SK-N-SH (cell line): ENCODE measurements at regions not wholly inside any gene's neighbourhood (a gene's known extent, or its start where the extent isn't known, plus 50 kb on each side); places are given as distances from the start of the nearest gene placed in this dataset.

ENCODE experiments used
- CTCF ChIA-PET: fragments of 300-600, 350-600 bp; formaldehyde crosslinking; extraction: SDS; loops from one replicate; lab custom pipeline; 2021; lab: Yijun Ruan, JAX
- POLR2A ChIA-PET: fragments of 350-600 bp; sonication (Branson Sonifier 250); formaldehyde crosslinking; extraction: SDS; loops from one replicate; lab custom pipeline; 2020; ENCODE audit warnings: antibody characterized with exemption, inconsistent platforms; lab: Yijun Ruan, JAX
- DNase-seq: peaks from one replicate; pipeline ENCODE4 v3.0.0; 2012
- H2AFZ ChIP-seq: fragments of 200-600 bp; sonication (generic); 2 replicates; pipeline ENCODE4 v1.8.1; 2016; ENCODE audit warnings: antibody characterized with exemption, mild to moderate bottlenecking, low read depth
- H3F3A ChIP-seq: fragments of 200-600 bp; sonication (generic); replicated peaks from 2 replicates; pipeline ENCODE3; 2016; ENCODE audit warnings: antibody characterized with exemption, mild to moderate bottlenecking; ENCODE audit not compliant: insufficient read depth
- H3K27ac ChIP-seq, 2 experiments: fragments of 200-500 bp in 1 of 2; fragments of 200-600 bp in 1 of 2; sonication (Bioruptor generic) in 1 of 2; sonication (generic), shearing (Covaris generic) in 1 of 2; 2 replicates each; pipeline versions ENCODE4 v1.5.1 to v1.6.1; 2014 to 2016; ENCODE audit warnings: low read depth in 2 of 2, inconsistent platforms in 1 of 2, low read length in 1 of 2, mild to moderate bottlenecking in 1 of 2, mixed read lengths in 1 of 2
- H3K27me3 ChIP-seq: fragments of 200-600 bp; sonication (generic), shearing (Covaris generic); 2 replicates; pipeline ENCODE4 v1.6.1; 2016; ENCODE audit warnings: mixed run types; ENCODE audit not compliant: insufficient read depth
- H3K36me3 ChIP-seq, 2 experiments: fragments of 200-500 bp in 1 of 2; fragments of 200-600 bp in 1 of 2; sonication (Bioruptor generic) in 1 of 2; sonication (generic) in 1 of 2; replicated peaks in 1 of 2; 2 replicates each; pipeline versions ENCODE3 to v1.5.1; 2014 to 2016; ENCODE audit warnings: low read length in 1 of 2, mild to moderate bottlenecking in 1 of 2; ENCODE audit not compliant: insufficient read depth in 2 of 2, control insufficient read depth in 1 of 2
- H3K4me1 ChIP-seq, 2 experiments: fragments of 200-500 bp in 1 of 2; fragments of 200-600 bp in 1 of 2; sonication (Bioruptor generic) in 1 of 2; sonication (generic), shearing (Covaris generic) in 1 of 2; 2 replicates each; pipeline versions ENCODE4 v1.5.1 to v1.6.1; 2014 to 2016; ENCODE audit warnings: low read depth in 1 of 2, low read length in 1 of 2, mixed run types in 1 of 2; ENCODE audit not compliant: insufficient read depth in 2 of 2, control insufficient read depth in 1 of 2
- H3K4me2 ChIP-seq: fragments of 200-600 bp; sonication (generic), shearing (Covaris generic); 2 replicates; pipeline ENCODE4 v1.6.1; 2017; ENCODE audit warnings: mixed run types
- H3K4me3 ChIP-seq, 2 experiments: fragments of 200-500 bp in 1 of 2; fragments of 200-600 bp in 1 of 2; sonication (Bioruptor generic) in 1 of 2; sonication (generic), shearing (Covaris generic) in 1 of 2; 2 replicates each; pipeline versions ENCODE4 v1.5.1 to v1.8.1; 2014 to 2016; ENCODE audit warnings: low read depth in 2 of 2, inconsistent platforms in 1 of 2, low read length in 1 of 2, mild to moderate bottlenecking in 1 of 2, mixed read lengths in 1 of 2, moderate library complexity in 1 of 2
- H3K79me2 ChIP-seq: fragments of 200-600 bp; sonication (generic); 2 replicates; pipeline ENCODE4 v1.8.1; 2017; ENCODE audit warnings: mild to moderate bottlenecking; ENCODE audit not compliant: insufficient read depth
- H3K9ac ChIP-seq: fragments of 200-600 bp; sonication (generic); 2 replicates; pipeline ENCODE4 v1.6.1; 2017; ENCODE audit warnings: mixed run types
- H3K9me2 ChIP-seq: fragments of 200-600 bp; sonication (generic); 2 replicates; pipeline ENCODE4 v1.6.1; 2017; ENCODE audit warnings: mixed run types
- H3K9me3 ChIP-seq: fragments of 200-600 bp; sonication (generic); 2 replicates; pipeline ENCODE4 v1.6.1; 2017; ENCODE audit warnings: mixed run types, mild to moderate bottlenecking, moderate library complexity
- H4K20me1 ChIP-seq: fragments of 200-600 bp; sonication (generic); 2 replicates; pipeline ENCODE4 v1.6.1; 2017; ENCODE audit warnings: mild to moderate bottlenecking, mixed run types; ENCODE audit not compliant: insufficient read depth
- CTCF ChIP-seq: fragments of 200-600 bp; sonication (generic); IDR thresholded peaks from 2 replicates; pipeline ENCODE4 v1.6.1; 2017; ENCODE audit warnings: antibody characterized with exemption, mild to moderate bottlenecking, moderate library complexity
- FOXJ3 ChIP-seq: sonication (generic); formaldehyde crosslinking; IDR thresholded peaks from 2 replicates; pipeline ENCODE4 v1.5.1; 2020; ENCODE audit warnings: mild to moderate bottlenecking, missing genetic modification reagents
- FOXM1 ChIP-seq: IDR thresholded peaks from 2 replicates; pipeline ENCODE4 v1.4.0; 2012; ENCODE audit warnings: low read depth, mild to moderate bottlenecking
- GABPA ChIP-seq: IDR thresholded peaks from 2 replicates; pipeline ENCODE4 v1.4.0; 2012; ENCODE audit warnings: low read depth, mild to moderate bottlenecking
- JUND ChIP-seq: IDR thresholded peaks from 2 replicates; pipeline ENCODE4 v1.4.0; 2012
- MEF2A ChIP-seq: IDR thresholded peaks from 2 replicates; pipeline ENCODE4 v1.4.0; 2012; ENCODE audit warnings: low read depth, borderline replicate concordance
- MXI1 ChIP-seq: IDR thresholded peaks from 2 replicates; pipeline ENCODE4 v1.6.1; 2012; ENCODE audit warnings: mild to moderate bottlenecking, low read depth, low read length, improper control_type of control experiment
- NFIC ChIP-seq: IDR thresholded peaks from 2 replicates; pipeline ENCODE4 v1.4.0; 2012; ENCODE audit warnings: borderline replicate concordance
- NRF1 ChIP-seq: IDR thresholded peaks from 2 replicates; pipeline ENCODE4 v1.6.1; 2012; ENCODE audit warnings: low read depth, mild to moderate bottlenecking, low read length
- POLR2AphosphoS5 ChIP-seq: IDR thresholded peaks from 2 replicates; pipeline ENCODE4 v1.6.1; 2012; ENCODE audit warnings: low read depth, low read length
- RCOR1 ChIP-seq: fragments of 150-350 bp; IDR thresholded peaks from 2 replicates; pipeline ENCODE4 v1.6.1; 2017; ENCODE audit warnings: antibody characterized with exemption, low read length
- RXRA ChIP-seq: IDR thresholded peaks from 2 replicates; pipeline ENCODE4 v1.4.0; 2012; ENCODE audit warnings: low read depth, mild to moderate bottlenecking, borderline replicate concordance
- TAF1 ChIP-seq: IDR thresholded peaks from 2 replicates; pipeline ENCODE4 v1.6.1; 2012; ENCODE audit warnings: low read depth, mild to moderate bottlenecking, low read length, moderate library complexity, borderline replicate concordance
- TEAD4 ChIP-seq: IDR thresholded peaks from 2 replicates; pipeline ENCODE4 v1.4.0; 2012; ENCODE audit warnings: mild to moderate bottlenecking, borderline replicate concordance; ENCODE audit not compliant: insufficient read depth
- YY1 ChIP-seq: IDR thresholded peaks from 2 replicates; pipeline ENCODE4 v1.4.0; 2012; ENCODE audit warnings: low read depth, mild to moderate bottlenecking
- WGBS: methylation state at CpG from one replicate; pipeline ENCODE4 v1.1.6; 2017; ENCODE audit warnings: low lambda C conversion rate; 5-methylcytosine and 5-hydroxymethylcytosine counted together
- TF ChIP-seq, protein P1 (sequence below): IDR thresholded peaks from 2 replicates; pipeline ENCODE4 v1.6.1; 2012; ENCODE audit warnings: mild to moderate bottlenecking, low read depth, low read length, moderate library complexity
- TF ChIP-seq, protein P2 (sequence below): fragments of 150-350 bp; IDR thresholded peaks from 2 replicates; pipeline ENCODE4 v1.6.1; 2017; ENCODE audit warnings: antibody characterized with exemption, low read length, low read depth, borderline replicate concordance
- TF ChIP-seq, protein P3 (sequence below): IDR thresholded peaks from 2 replicates; pipeline ENCODE4 v1.4.0; 2012; ENCODE audit warnings: low read depth
- TF ChIP-seq, protein P4 (sequence below): IDR thresholded peaks from 2 replicates; pipeline ENCODE4 v1.4.0; 2012; ENCODE audit warnings: low read depth, borderline replicate concordance
- TF ChIP-seq, protein P5 (sequence below): fragments of 150-350 bp; IDR thresholded peaks from 2 replicates; pipeline ENCODE4 v1.6.1; 2016; ENCODE audit warnings: mild to moderate bottlenecking, low read depth, low read length

- H3K27ac ChIP-seq, result no peak overlapping the region
- no peak overlapping the region for H2AFZ ChIP-seq
- no peak overlapping the region for H3K9ac ChIP-seq
- WGBS, result 84% methylated on average over 2 of the region's 2 CpGs
- TF ChIP-seq TAF1, result no peak
- TF ChIP-seq FOXM1, result no peak
- TF ChIP-seq YY1, result no peak
- TF ChIP-seq NFIC, result no peak
- no peak for TF ChIP-seq MXI1
- TF ChIP-seq, protein P1, sequence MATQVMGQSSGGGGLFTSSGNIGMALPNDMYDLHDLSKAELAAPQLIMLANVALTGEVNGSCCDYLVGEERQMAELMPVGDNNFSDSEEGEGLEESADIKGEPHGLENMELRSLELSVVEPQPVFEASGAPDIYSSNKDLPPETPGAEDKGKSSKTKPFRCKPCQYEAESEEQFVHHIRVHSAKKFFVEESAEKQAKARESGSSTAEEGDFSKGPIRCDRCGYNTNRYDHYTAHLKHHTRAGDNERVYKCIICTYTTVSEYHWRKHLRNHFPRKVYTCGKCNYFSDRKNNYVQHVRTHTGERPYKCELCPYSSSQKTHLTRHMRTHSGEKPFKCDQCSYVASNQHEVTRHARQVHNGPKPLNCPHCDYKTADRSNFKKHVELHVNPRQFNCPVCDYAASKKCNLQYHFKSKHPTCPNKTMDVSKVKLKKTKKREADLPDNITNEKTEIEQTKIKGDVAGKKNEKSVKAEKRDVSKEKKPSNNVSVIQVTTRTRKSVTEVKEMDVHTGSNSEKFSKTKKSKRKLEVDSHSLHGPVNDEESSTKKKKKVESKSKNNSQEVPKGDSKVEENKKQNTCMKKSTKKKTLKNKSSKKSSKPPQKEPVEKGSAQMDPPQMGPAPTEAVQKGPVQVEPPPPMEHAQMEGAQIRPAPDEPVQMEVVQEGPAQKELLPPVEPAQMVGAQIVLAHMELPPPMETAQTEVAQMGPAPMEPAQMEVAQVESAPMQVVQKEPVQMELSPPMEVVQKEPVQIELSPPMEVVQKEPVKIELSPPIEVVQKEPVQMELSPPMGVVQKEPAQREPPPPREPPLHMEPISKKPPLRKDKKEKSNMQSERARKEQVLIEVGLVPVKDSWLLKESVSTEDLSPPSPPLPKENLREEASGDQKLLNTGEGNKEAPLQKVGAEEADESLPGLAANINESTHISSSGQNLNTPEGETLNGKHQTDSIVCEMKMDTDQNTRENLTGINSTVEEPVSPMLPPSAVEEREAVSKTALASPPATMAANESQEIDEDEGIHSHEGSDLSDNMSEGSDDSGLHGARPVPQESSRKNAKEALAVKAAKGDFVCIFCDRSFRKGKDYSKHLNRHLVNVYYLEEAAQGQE, result no peak
- no peak for TF ChIP-seq POLR2AphosphoS5
- no peak for TF ChIP-seq TEAD4
- TF ChIP-seq, protein P2, sequence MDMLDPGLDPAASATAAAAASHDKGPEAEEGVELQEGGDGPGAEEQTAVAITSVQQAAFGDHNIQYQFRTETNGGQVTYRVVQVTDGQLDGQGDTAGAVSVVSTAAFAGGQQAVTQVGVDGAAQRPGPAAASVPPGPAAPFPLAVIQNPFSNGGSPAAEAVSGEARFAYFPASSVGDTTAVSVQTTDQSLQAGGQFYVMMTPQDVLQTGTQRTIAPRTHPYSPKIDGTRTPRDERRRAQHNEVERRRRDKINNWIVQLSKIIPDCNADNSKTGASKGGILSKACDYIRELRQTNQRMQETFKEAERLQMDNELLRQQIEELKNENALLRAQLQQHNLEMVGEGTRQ, result no peak
- TF ChIP-seq, protein P3, sequence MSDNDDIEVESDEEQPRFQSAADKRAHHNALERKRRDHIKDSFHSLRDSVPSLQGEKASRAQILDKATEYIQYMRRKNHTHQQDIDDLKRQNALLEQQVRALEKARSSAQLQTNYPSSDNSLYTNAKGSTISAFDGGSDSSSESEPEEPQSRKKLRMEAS, result no peak
- no peak for TF ChIP-seq MEF2A
- TF ChIP-seq JUND, result no peak
- TF ChIP-seq NRF1, result no peak
- no peak for TF ChIP-seq RXRA
- TF ChIP-seq, protein P4, sequence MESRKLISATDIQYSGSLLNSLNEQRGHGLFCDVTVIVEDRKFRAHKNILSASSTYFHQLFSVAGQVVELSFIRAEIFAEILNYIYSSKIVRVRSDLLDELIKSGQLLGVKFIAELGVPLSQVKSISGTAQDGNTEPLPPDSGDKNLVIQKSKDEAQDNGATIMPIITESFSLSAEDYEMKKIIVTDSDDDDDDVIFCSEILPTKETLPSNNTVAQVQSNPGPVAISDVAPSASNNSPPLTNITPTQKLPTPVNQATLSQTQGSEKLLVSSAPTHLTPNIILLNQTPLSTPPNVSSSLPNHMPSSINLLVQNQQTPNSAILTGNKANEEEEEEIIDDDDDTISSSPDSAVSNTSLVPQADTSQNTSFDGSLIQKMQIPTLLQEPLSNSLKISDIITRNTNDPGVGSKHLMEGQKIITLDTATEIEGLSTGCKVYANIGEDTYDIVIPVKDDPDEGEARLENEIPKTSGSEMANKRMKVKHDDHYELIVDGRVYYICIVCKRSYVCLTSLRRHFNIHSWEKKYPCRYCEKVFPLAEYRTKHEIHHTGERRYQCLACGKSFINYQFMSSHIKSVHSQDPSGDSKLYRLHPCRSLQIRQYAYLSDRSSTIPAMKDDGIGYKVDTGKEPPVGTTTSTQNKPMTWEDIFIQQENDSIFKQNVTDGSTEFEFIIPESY, result no peak
- TF ChIP-seq CTCF, result no peak
- no peak for TF ChIP-seq GABPA
- TF ChIP-seq FOXJ3 (CRISPR knock-in tag), result no peak
- no peak for TF ChIP-seq RCOR1
- TF ChIP-seq, protein P5, sequence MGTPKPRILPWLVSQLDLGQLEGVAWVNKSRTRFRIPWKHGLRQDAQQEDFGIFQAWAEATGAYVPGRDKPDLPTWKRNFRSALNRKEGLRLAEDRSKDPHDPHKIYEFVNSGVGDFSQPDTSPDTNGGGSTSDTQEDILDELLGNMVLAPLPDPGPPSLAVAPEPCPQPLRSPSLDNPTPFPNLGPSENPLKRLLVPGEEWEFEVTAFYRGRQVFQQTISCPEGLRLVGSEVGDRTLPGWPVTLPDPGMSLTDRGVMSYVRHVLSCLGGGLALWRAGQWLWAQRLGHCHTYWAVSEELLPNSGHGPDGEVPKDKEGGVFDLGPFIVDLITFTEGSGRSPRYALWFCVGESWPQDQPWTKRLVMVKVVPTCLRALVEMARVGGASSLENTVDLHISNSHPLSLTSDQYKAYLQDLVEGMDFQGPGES, result no peak
- H3K79me2 ChIP-seq, result no peaks in the 10 kb centered on the region
- H3K4me3 ChIP-seq, result no peak overlapping the region
- H3F3A ChIP-seq, result no peaks in the 10 kb centered on the region
- H3K36me3 ChIP-seq, result no peaks in the 10 kb centered on the region
- no peaks in the 10 kb centered on the region for H4K20me1 ChIP-seq
- no peaks in the 10 kb centered on the region for H3K27me3 ChIP-seq
- H3K9me3 ChIP-seq, result no peaks in the 10 kb centered on the region
- CTCF ChIA-PET, result no interaction called here
- no peak for DNase-seq
- H3K9me2 ChIP-seq, result no peaks in the 10 kb centered on the region
- POLR2A ChIA-PET, result no interaction called here
- H3K4me2 ChIP-seq, result no peak overlapping the region
- no peaks in the 10 kb centered on the region for H3K4me1 ChIP-seq
These were observed 78.1 kb upstream of the SLC38A11 start for GRCh38 chr2:165033402-165033801.
